ENCODE measurements at regions not wholly inside any gene's neighbourhood (a gene's known extent, or its start where the extent isn't known, plus 50 kb on each side); places are given as distances from the start of the nearest gene placed in this dataset.

DNA sequence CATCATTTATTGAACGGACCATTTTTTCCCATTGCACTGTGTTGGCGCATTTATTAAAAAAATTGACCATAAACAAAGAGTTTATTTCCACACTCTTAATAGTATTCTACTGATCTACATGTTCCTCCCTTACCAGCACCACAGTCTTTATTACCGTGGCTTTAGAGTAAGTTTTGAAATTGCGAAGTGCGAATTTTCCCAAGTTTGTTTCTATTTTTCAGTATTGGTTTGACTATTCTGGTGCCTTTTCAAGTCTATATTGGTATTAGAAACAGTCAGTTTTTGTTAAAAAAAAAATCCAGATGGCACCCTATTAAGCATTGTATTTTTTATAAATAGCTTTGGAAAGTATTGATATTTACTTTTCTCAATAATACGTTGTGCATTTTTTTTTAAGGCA lies 795.1 kb upstream of the HS6ST1 start:
- H3K27ac ChIP-seq: no peak overlapping the region
- WGBS, 3 donors: 88 to 93% (median 89%) methylated on average over 6 of the region's 6 CpGs
- H3K4me1 ChIP-seq (ENCODE audit: insufficient read depth): no peaks in the 10 kb centered on the region
- no peak overlapping the region for H3K4me3 ChIP-seq
- H3K36me3 ChIP-seq: no peaks in the 10 kb centered on the region
- TF ChIP-seq, protein P1, sequence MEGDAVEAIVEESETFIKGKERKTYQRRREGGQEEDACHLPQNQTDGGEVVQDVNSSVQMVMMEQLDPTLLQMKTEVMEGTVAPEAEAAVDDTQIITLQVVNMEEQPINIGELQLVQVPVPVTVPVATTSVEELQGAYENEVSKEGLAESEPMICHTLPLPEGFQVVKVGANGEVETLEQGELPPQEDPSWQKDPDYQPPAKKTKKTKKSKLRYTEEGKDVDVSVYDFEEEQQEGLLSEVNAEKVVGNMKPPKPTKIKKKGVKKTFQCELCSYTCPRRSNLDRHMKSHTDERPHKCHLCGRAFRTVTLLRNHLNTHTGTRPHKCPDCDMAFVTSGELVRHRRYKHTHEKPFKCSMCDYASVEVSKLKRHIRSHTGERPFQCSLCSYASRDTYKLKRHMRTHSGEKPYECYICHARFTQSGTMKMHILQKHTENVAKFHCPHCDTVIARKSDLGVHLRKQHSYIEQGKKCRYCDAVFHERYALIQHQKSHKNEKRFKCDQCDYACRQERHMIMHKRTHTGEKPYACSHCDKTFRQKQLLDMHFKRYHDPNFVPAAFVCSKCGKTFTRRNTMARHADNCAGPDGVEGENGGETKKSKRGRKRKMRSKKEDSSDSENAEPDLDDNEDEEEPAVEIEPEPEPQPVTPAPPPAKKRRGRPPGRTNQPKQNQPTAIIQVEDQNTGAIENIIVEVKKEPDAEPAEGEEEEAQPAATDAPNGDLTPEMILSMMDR (IDR thresholded peaks at IDR 0.05): no peak
- no peak for TF ChIP-seq POLR2A (IDR thresholded peaks at IDR 0.05)
- no peak for TF ChIP-seq EP300 (IDR thresholded peaks at IDR 0.05)
- no peaks in the 10 kb centered on the region for H3K27me3 ChIP-seq
- no peaks in the 10 kb centered on the region for H3K9me3 ChIP-seq
- no peak for DNase-seq
- intact Hi-C loops (cut with DNase I): no loop called here

GRCh38 chr2:129117434-129117833 lies 798.8 kb upstream of the HS6ST1 start:
- TF ChIP-seq POLR2A (IDR thresholded peaks at IDR 0.05): no peak
- TF ChIP-seq, protein P1 (IDR thresholded peaks at IDR 0.05): no peak
- no peak for TF ChIP-seq EP300 (IDR thresholded peaks at IDR 0.05)
- WGBS, 3 donors: 5 to 26% (median 16%) methylated on average over 2 of the region's 2 CpGs
- Histone ChIP-seq H3K27ac (no peak overlapping the region), H3K4me3 (no peak overlapping the region), H3K9me3 (no peaks in the 10 kb centered on the region), H3K36me3 (no peaks in the 10 kb centered on the region), H3K4me1 (ENCODE audit: insufficient read depth) (no peaks in the 10 kb centered on the region), H3K27me3 (no peaks in the 10 kb centered on the region)
- DNase-seq: no peak
- intact Hi-C loops (cut with DNase I): no loop called here

- no peak overlapping the region for H3K27ac ChIP-seq
- no peaks in the 10 kb centered on the region for H3K36me3 ChIP-seq
- DNase-seq: no peak
- no peak overlapping the region for H3K4me3 ChIP-seq
- no peaks in the 10 kb centered on the region for H3K4me1 ChIP-seq (ENCODE audit: insufficient read depth)
- TF ChIP-seq POLR2A (IDR thresholded peaks at IDR 0.05) (no peak), EP300 (IDR thresholded peaks at IDR 0.05) (no peak)
- TF ChIP-seq, protein P1 (IDR thresholded peaks at IDR 0.05): no peak
- intact Hi-C loops (cut with DNase I): no loop called here
- no peaks in the 10 kb centered on the region for H3K27me3 ChIP-seq
- H3K9me3 ChIP-seq: no peaks in the 10 kb centered on the region
These were observed 799.6 kb upstream of the HS6ST1 start for GRCh38 chr2:129118296-129118695.

- Histone ChIP-seq H3K9me3 (no peaks in the 10 kb centered on the region), H3K4me3 (no peak overlapping the region), H3K27ac (no peak overlapping the region), H3K27me3 (no peaks in the 10 kb centered on the region), H3K36me3 (no peaks in the 10 kb centered on the region), H3K4me1 (ENCODE audit: insufficient read depth) (no peaks in the 10 kb centered on the region)
- TF ChIP-seq EP300 (IDR thresholded peaks at IDR 0.05): no peak
- TF ChIP-seq, protein P1 (IDR thresholded peaks at IDR 0.05): no peak
- no peak for TF ChIP-seq POLR2A (IDR thresholded peaks at IDR 0.05)
- intact Hi-C loops (cut with DNase I): no loop called here
- no peak for DNase-seq
- 61 to 74% (median 72%) methylated on average over 4 of the region's 4 CpGs for WGBS, 3 donors
These were observed 810.4 kb upstream of the HS6ST1 start for GRCh38 chr2:129129087-129129486.

Measured in ovary (tissue), 7 donors.